Sigmoid colon (tissue), 4 donors: ENCODE measurements at regions not wholly inside any gene's neighbourhood (a gene's known extent, or its start where the extent isn't known, plus 50 kb on each side); places are given as distances from the start of the nearest gene placed in this dataset.

Experiments
- CTCF ChIP-seq, 4 experiments: fragments of 450-650 bp in 3 of 4; fragments of 200-600 bp in 1 of 4; IDR thresholded peaks; one replicate each; pipeline ENCODE4 v1.5.1; 2016 to 2019; ENCODE audit warnings: antibody characterized with exemption in 4 of 4, mild to moderate bottlenecking in 3 of 4, moderate library complexity in 2 of 4
- EP300 ChIP-seq, 4 donors: sonication (generic); formaldehyde crosslinking; IDR thresholded peaks; one replicate each; pipeline ENCODE4 v1.6.1; 2017; ENCODE audit warnings: antibody characterized with exemption in 4 of 4
- POLR2A ChIP-seq, 2 donors: fragments of 450-650 bp; IDR thresholded peaks; one replicate each; pipeline ENCODE4 v1.6.1; 2016; ENCODE audit warnings: antibody characterized with exemption in 2 of 2, mild to moderate bottlenecking in 2 of 2, moderate library complexity in 2 of 2
- POLR2AphosphoS5 ChIP-seq, 4 donors: sonication (generic); formaldehyde crosslinking; IDR thresholded peaks; one replicate each; pipeline ENCODE4 v1.6.1; 2017; ENCODE audit warnings: antibody characterized with exemption in 4 of 4

DNA sequence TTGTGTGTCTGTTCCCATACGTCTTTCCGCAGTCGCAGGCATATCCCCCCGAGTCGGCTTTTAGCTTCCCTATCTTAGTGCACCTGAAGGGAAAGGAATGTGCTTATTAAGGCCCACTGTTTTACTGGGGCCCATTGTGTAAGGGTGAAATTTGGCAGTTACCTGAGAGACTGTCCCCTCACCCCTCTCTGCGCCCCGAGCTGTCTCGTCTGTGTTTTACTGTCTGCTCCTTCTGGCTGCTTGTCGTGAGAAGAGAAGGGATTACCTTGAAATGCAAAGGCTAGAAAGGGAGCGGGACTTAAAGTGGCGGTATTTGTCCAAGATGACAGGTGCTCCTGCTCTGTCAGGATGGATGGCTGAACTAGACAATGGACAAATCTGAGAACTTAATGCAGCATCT is 233.0 kb upstream of the POU1F1 start:
- TF ChIP-seq POLR2AphosphoS5 (IDR thresholded peaks at IDR 0.05) (no peak), CTCF (IDR thresholded peaks at IDR 0.05) (no peak), EP300 (IDR thresholded peaks at IDR 0.05) (no peak), POLR2A (IDR thresholded peaks at IDR 0.05) (no peak)
